Uterus (tissue), 3 donors: ENCODE measurements at regions not wholly inside any gene's neighbourhood (a gene's known extent, or its start where the extent isn't known, plus 50 kb on each side); places are given as distances from the start of the nearest gene placed in this dataset.

ENCODE experiments used
- DNase-seq, 2 donors: peaks; one replicate each; pipeline ENCODE4 v3.0.0-alpha.2; 2019 to 2020
- H3K27ac ChIP-seq, 2 donors: fragments of 200-600 bp; sonication (generic); 1 replicate in 1 of 2; 2 replicates in 1 of 2; pipeline ENCODE4 v1.5.1; 2016 to 2018
- H3K27me3 ChIP-seq, 2 donors: fragments of 200-600 bp; sonication (generic); one replicate each; pipeline ENCODE4 v1.5.1; 2018 to 2019; ENCODE audit warnings: control low read depth in 1 of 2
- H3K36me3 ChIP-seq, 2 donors: fragments of 200-600 bp; sonication (generic); one replicate each; pipeline ENCODE4 v1.5.1; 2019; ENCODE audit warnings: control low read depth in 1 of 2
- H3K4me1 ChIP-seq, 2 donors: fragments of 200-600 bp; sonication (generic); one replicate each; pipeline ENCODE4 v1.5.1; 2018 to 2019; ENCODE audit warnings: control low read depth in 1 of 2
- H3K4me3 ChIP-seq, 2 donors: fragments of 200-600 bp; sonication (generic); 1 replicate in 1 of 2; 2 replicates in 1 of 2; pipeline ENCODE4 v1.5.1; 2018 to 2019; ENCODE audit warnings: mild to moderate bottlenecking in 1 of 2
- H3K9me3 ChIP-seq, 2 donors: fragments of 200-600 bp; sonication (generic); one replicate each; pipeline ENCODE4 v1.5.1; 2019; ENCODE audit warnings: control low read depth in 1 of 2
- POLR2A ChIP-seq, 2 donors: fragments of 450-650 bp; IDR thresholded peaks; one replicate each; pipeline ENCODE4 v1.6.1; 2016; ENCODE audit warnings: antibody characterized with exemption in 2 of 2, mild to moderate bottlenecking in 1 of 2, moderate library complexity in 1 of 2
- intact Hi-C: fragments of 100-400 bp; cut with DNase I; formaldehyde crosslinking; loops from one replicate; pipeline ENCODE4 v1.15.1; 2023; ENCODE audit warnings: low total_unique reads
- TF ChIP-seq, protein P1 (sequence below), 4 experiments: fragments of 200-600 bp in 2 of 4; fragments of 450-650 bp in 2 of 4; sonication (generic) in 2 of 4; IDR thresholded peaks; one replicate each; pipeline ENCODE4 v1.5.1; 2016 to 2019; ENCODE audit warnings: antibody characterized with exemption in 4 of 4, mild to moderate bottlenecking in 2 of 4, moderate library complexity in 1 of 4
- donor health status: DM: yes; HTN: yes; CAD: no.

DNA sequence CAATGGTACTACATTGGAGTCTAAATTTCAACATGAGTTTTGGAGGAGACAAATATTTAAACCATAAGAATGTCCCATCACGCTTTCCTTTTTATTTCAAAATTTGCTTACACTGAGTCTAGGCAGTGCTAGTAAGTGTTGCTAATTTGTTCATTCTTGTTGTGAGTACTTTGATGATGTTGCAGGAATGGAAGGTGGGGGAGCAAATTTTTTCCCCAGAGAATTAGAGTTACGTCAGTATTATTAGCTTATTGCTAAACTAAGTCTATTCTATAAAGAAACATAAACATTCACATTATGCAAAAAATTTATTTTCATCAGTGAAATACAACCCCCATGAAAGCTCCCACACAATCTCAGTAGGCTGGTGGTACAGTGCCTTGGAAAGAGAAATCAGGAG is 88.0 kb downstream of the BLID start:
- Histone ChIP-seq H3K4me1 (no peaks in the 10 kb centered on the region), H3K36me3 (no peaks in the 10 kb centered on the region), H3K9me3 (no peaks in the 10 kb centered on the region), H3K4me3 (no peak overlapping the region), H3K27me3 (no peaks in the 10 kb centered on the region), H3K27ac (no peak overlapping the region)
- TF ChIP-seq, protein P1, sequence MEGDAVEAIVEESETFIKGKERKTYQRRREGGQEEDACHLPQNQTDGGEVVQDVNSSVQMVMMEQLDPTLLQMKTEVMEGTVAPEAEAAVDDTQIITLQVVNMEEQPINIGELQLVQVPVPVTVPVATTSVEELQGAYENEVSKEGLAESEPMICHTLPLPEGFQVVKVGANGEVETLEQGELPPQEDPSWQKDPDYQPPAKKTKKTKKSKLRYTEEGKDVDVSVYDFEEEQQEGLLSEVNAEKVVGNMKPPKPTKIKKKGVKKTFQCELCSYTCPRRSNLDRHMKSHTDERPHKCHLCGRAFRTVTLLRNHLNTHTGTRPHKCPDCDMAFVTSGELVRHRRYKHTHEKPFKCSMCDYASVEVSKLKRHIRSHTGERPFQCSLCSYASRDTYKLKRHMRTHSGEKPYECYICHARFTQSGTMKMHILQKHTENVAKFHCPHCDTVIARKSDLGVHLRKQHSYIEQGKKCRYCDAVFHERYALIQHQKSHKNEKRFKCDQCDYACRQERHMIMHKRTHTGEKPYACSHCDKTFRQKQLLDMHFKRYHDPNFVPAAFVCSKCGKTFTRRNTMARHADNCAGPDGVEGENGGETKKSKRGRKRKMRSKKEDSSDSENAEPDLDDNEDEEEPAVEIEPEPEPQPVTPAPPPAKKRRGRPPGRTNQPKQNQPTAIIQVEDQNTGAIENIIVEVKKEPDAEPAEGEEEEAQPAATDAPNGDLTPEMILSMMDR (IDR thresholded peaks at IDR 0.05) = no peak
- no peak for TF ChIP-seq POLR2A (IDR thresholded peaks at IDR 0.05)
- intact Hi-C loops = no loop called here
- no peak for DNase-seq

DNA sequence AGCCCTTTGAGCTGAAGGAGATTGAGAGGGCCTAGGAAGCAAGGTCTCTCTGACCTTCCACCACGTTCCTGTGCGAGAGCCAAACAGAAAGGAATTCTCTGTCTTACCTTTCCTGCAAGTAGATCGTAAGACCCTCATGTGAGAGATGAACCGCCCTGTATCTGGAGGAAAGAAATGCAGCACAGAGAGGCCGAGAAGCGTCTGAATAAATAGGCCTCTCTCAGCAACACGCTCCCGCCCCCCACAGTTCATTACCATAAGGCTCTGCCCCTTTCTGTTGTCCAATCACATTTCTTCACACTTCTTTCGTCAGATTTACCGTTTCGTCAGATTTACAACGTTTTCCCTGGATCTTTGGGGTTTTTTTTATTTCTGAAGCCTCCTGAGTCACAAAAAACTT is 90.3 kb downstream of the BLID start:
- no peaks in the 10 kb centered on the region for H3K4me1 ChIP-seq
- intact Hi-C loops = no loop called here
- no peaks in the 10 kb centered on the region for H3K9me3 ChIP-seq
- TF ChIP-seq POLR2A (IDR thresholded peaks at IDR 0.05) = no peak
- TF ChIP-seq, protein P1 (IDR thresholded peaks at IDR 0.05) = no peak
- no peak overlapping the region for H3K4me3 ChIP-seq
- H3K36me3 ChIP-seq = no peaks in the 10 kb centered on the region
- H3K27ac ChIP-seq = no peak overlapping the region
- no peak for DNase-seq
- H3K27me3 ChIP-seq = no peaks in the 10 kb centered on the region

- Histone ChIP-seq H3K36me3 (no peaks in the 10 kb centered on the region), H3K4me1 (no peaks in the 10 kb centered on the region), H3K4me3 (no peak overlapping the region), H3K9me3 (no peaks in the 10 kb centered on the region), H3K27ac (no peak overlapping the region), H3K27me3 (no peaks in the 10 kb centered on the region)
- TF ChIP-seq, protein P1 (IDR thresholded peaks at IDR 0.05) = no peak
- TF ChIP-seq POLR2A (IDR thresholded peaks at IDR 0.05) = no peak
- intact Hi-C loops = no loop called here
- DNase-seq = no peak
Observed at GRCh38 chr11:122024278-122024677, 91.7 kb downstream of the BLID start.

DNA sequence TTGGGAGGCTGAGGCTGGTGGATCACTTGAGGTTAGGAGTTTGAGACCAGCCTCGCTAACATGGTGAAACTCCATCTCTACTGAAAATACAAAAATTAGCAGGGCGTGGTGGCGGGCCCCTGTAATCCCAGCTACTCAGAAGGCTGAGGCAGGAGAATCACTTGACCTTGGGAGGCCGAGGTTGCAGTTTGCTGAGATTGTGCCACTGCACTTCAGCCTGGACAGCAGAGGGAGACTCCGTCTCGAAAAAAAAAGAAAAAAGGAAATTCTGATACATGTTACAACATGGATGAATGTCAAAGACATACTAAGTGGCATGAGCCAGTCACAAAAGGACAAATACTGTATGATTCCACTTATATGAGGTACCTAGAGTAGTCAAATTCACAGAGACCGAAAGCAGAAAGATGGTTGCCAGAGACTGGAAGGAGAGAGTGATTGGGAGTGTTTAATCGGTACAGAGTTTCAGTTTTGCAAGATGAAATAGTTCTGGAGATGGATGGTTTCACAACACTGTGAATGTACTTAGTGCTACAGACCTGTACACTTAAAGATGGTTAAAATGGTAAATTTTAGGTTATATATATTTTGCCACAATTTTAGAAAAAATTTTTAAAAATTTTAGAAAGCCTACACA is 92.3 kb downstream of the BLID start:
- no peak for DNase-seq
- peak overlapping the region in 1 of 2 donors; percentile 4 for H3K27ac ChIP-seq
- intact Hi-C loops = no loop called here
- TF ChIP-seq, protein P1 (IDR thresholded peaks at IDR 0.05) = peak in 2 of 4 experiments; percentile 13 to 23
- TF ChIP-seq POLR2A (IDR thresholded peaks at IDR 0.05) = no peak
- no peaks in the 10 kb centered on the region for H3K4me1 ChIP-seq
- H3K4me3 ChIP-seq = no peak overlapping the region
- H3K36me3 ChIP-seq = no peaks in the 10 kb centered on the region
- no peaks in the 10 kb centered on the region for H3K9me3 ChIP-seq
- H3K27me3 ChIP-seq = no peaks in the 10 kb centered on the region

GRCh38 chr11:122022646-122023045 is 93.4 kb downstream of the BLID start:
- no peak overlapping the region for H3K27ac ChIP-seq
- no peak overlapping the region for H3K4me3 ChIP-seq
- no peak for DNase-seq
- TF ChIP-seq, protein P1 (IDR thresholded peaks at IDR 0.05) = no peak
- TF ChIP-seq POLR2A (IDR thresholded peaks at IDR 0.05) = no peak
- intact Hi-C loops = no loop called here
- no peaks in the 10 kb centered on the region for H3K4me1 ChIP-seq
- H3K9me3 ChIP-seq = no peaks in the 10 kb centered on the region
- no peaks in the 10 kb centered on the region for H3K36me3 ChIP-seq
- no peaks in the 10 kb centered on the region for H3K27me3 ChIP-seq
